HG02840 (cell line): ENCODE measurements at regions not wholly inside any gene's neighbourhood (a gene's known extent, or its start where the extent isn't known, plus 50 kb on each side); places are given as distances from the start of the nearest gene placed in this dataset.

Experiments used
- ATAC-seq: cut with Tn5 transposase; IDR thresholded peaks from one replicate; pipeline ENCODE4 v1.9.1; 2021; ENCODE audit warnings: mild to moderate bottlenecking, moderate library complexity, moderate number of reproducible peaks; ENCODE audit not compliant: unreplicated experiment, low FRiP score

GRCh38 chr12:77435446-77436091 lies 370.2 kb upstream of the E2F7 start:
- no peak for ATAC-seq

GRCh38 chr12:77433799-77434198 lies 368.4 kb upstream of the E2F7 start:
- ATAC-seq: no peak

GRCh38 chr12:77429426-77429825 lies 364.1 kb upstream of the E2F7 start:
- ATAC-seq: no peak

- no peak for ATAC-seq
Observed at GRCh38 chr12:77421152-77421551, 355.8 kb upstream of the E2F7 start.

GRCh38 chr12:77409551-77409950 lies 344.2 kb upstream of the E2F7 start:
- no peak for ATAC-seq

GRCh38 chr12:77407931-77408330 lies 342.6 kb upstream of the E2F7 start:
- ATAC-seq: no peak

GRCh38 chr12:77406219-77406905 lies 341.0 kb upstream of the E2F7 start:
- ATAC-seq: no peak

GRCh38 chr12:77402716-77403115 lies 337.3 kb upstream of the E2F7 start:
- ATAC-seq: no peak

- ATAC-seq: no peak
Observed at GRCh38 chr12:77401770-77402081, 336.4 kb upstream of the E2F7 start.

- ATAC-seq: no peak
Observed at GRCh38 chr12:77401064-77401769, 335.8 kb upstream of the E2F7 start.

- ATAC-seq: no peak
Observed at GRCh38 chr12:77392467-77393088, 327.2 kb upstream of the E2F7 start.

GRCh38 chr12:77388445-77389265 lies 323.3 kb upstream of the E2F7 start:
- ATAC-seq: no peak

- no peak for ATAC-seq
Observed at GRCh38 chr12:77387671-77388070, 322.3 kb upstream of the E2F7 start.

- no peak for ATAC-seq
Observed at GRCh38 chr12:77387214-77387613, 321.8 kb upstream of the E2F7 start.

- no peak for ATAC-seq
Observed at GRCh38 chr12:77384941-77385340, 319.6 kb upstream of the E2F7 start.

GRCh38 chr12:77382096-77382742 lies 316.9 kb upstream of the E2F7 start:
- no peak for ATAC-seq

GRCh38 chr12:77377622-77378021 lies 312.3 kb upstream of the E2F7 start:
- ATAC-seq: no peak

GRCh38 chr12:77377116-77377515 lies 311.7 kb upstream of the E2F7 start:
- ATAC-seq: no peak

GRCh38 chr12:77374673-77375072 lies 309.3 kb upstream of the E2F7 start:
- no peak for ATAC-seq

GRCh38 chr12:77372494-77372893 lies 307.1 kb upstream of the E2F7 start:
- ATAC-seq: no peak
